ENCODE measurements at regions not wholly inside any gene's neighbourhood (a gene's known extent, or its start where the extent isn't known, plus 50 kb on each side); places are given as distances from the start of the nearest gene placed in this dataset.

DNA sequence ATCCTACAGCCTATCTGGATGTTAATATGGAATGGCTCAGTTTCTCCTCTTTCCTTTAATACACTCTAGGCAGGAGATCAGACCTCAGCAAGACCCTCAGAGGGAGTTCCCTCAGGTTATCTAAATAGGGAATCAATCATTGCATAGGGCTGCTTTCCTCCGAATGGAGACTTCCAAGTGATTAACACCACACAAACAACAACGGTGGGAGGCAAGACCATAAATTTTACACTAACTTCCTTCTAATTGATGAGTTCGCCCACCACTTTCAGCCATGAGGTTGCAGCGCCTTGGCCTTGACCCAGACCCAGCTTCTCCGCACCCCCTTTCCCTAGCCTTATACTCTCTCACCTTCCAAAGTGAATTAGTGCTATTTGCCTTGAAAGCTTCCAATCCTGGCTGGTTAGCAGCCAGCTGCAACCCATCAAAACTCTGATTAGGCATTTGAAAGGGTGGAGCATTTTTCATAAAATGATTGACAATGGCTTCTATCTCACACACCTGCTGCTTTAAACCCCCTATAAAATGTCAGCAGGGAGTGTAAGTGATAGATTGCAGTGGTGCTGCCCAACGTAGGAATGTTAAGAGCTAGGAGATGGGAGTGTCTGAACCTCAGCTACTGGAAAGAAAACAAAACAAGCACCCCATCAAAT is 534.9 kb upstream of the USP24 start:
- Histone ChIP-seq H3K4me1 (ENCODE audit: insufficient read depth, low read length) (no peaks in the 10 kb centered on the region), H4K20me1 (ENCODE audit: insufficient read depth, low read length) (no peaks in the 10 kb centered on the region), H3K36me3 (replicated peaks in 1 of 2; ENCODE audit: control insufficient read depth in 1 of 2, insufficient read depth in 2 of 2, low read length in 2 of 2) (no peaks in the 10 kb centered on the region), H3K4me2 (ENCODE audit: low read depth, low read length) (no peak overlapping the region), H3K79me2 (ENCODE audit: insufficient read depth, low read length) (no peaks in the 10 kb centered on the region), H3K27ac (ENCODE audit: extremely low read length, insufficient read depth, low read length) (no peak overlapping the region), H3K4me3 (replicated peaks in 1 of 3; ENCODE audit: insufficient read depth in 1 of 3, low read depth in 2 of 3, low read length in 3 of 3) (no peak overlapping the region), H3K27me3 (ENCODE audit: control insufficient read depth in 1 of 2, insufficient read depth in 2 of 2, low read length in 2 of 2) (no peaks in the 10 kb centered on the region), H3K9me3 (ENCODE audit: low read length) (no peaks in the 10 kb centered on the region), H3K9ac (ENCODE audit: insufficient read depth, low read depth, low read length) (no peak overlapping the region), H2AFZ (ENCODE audit: low read length) (no peak overlapping the region)
- intact Hi-C loops (cut with micrococcal nuclease; ENCODE audit: unreplicated experiment): no loop called here
- 28% methylated on average over 6 of the region's 6 CpGs for WGBS (ENCODE audit: low lambda C conversion rate)
- DNase-seq (ENCODE audit: low spot score): no peak
- in situ Hi-C loops (cut with HindIII; ENCODE audit: extremely low pct_ligation_motif_present, low pct_unique_long_range_greater_than_20kb): no loop called here
- no peak for ATAC-seq
- TF ChIP-seq ARNT2 (CRISPR knock-in tag; IDR thresholded peaks at IDR 0.05; ENCODE audit: low read depth): no peak
- TF ChIP-seq TMF1 (CRISPR knock-in tag; IDR thresholded peaks at IDR 0.05; ENCODE audit: low read depth): no peak
- TF ChIP-seq ATF4 (CRISPR knock-in tag; IDR thresholded peaks at IDR 0.05): no peak
- TF ChIP-seq, protein P1, sequence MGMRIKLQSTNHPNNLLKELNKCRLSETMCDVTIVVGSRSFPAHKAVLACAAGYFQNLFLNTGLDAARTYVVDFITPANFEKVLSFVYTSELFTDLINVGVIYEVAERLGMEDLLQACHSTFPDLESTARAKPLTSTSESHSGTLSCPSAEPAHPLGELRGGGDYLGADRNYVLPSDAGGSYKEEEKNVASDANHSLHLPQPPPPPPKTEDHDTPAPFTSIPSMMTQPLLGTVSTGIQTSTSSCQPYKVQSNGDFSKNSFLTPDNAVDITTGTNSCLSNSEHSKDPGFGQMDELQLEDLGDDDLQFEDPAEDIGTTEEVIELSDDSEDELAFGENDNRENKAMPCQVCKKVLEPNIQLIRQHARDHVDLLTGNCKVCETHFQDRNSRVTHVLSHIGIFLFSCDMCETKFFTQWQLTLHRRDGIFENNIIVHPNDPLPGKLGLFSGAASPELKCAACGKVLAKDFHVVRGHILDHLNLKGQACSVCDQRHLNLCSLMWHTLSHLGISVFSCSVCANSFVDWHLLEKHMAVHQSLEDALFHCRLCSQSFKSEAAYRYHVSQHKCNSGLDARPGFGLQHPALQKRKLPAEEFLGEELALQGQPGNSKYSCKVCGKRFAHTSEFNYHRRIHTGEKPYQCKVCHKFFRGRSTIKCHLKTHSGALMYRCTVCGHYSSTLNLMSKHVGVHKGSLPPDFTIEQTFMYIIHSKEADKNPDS (CRISPR knock-in tag; IDR thresholded peaks at IDR 0.05): no peak
- TF ChIP-seq ZIK1 (CRISPR knock-in tag; IDR thresholded peaks at IDR 0.05; ENCODE audit: borderline replicate concordance, low read depth): no peak
- TF ChIP-seq JUND (CRISPR knock-in tag; IDR thresholded peaks at IDR 0.05): no peak
- BruUV-seq (replicated peaks): no TSS peak
- POLR2A ChIA-PET: no interaction called here
- no peak for FAIRE-seq
- CTCF ChIA-PET (ENCODE audit: low intra/inter-chr PET ratio, low total read pairs): no interaction called here
